ENCODE measurements at regions not wholly inside any gene's neighbourhood (a gene's known extent, or its start where the extent isn't known, plus 50 kb on each side); places are given as distances from the start of the nearest gene placed in this dataset.

DNA sequence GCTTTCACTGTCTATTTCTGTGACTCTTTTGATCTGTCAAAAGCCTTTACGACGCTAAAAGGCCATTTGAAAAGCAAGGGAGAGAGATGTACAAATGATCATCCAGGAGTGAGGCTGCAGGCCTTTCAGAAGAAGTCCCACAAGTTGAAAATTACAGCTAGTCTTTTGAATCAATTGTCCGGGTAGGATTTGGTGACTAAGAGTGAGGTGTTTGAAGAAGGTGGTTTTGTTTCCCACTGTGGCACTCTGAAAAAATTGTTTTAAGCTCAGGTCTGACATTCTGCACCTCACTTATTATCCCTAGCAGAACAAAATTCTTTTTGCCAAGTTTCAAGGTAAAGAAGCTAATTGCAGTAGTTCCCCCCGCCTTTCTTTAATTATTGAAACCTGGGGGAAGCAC, 50.8 kb upstream of the TMEM108 start:
- no peak for DNase-seq
- Histone ChIP-seq H3K4me3 (ENCODE audit: low read depth, low read length) (no peak overlapping the region), H3K27me3 (replicated peaks; ENCODE audit: control insufficient read depth, insufficient read depth, low read length) (no peaks in the 10 kb centered on the region; the same call in 1 of the 2 replicates), H3K36me3 (ENCODE audit: control insufficient read depth, insufficient read depth, low read length) (no peaks in the 10 kb centered on the region), H3K9me3 (no peaks in the 10 kb centered on the region), H3K4me1 (no peaks in the 10 kb centered on the region)
- Mint-ChIP-seq H3K27me3 (ENCODE audit: insufficient read depth, unreplicated experiment) (peaks cover 6% of the 10 kb centered on the region), H3K27ac (ENCODE audit: unreplicated experiment) (no peak overlapping the region), H3K4me3 (ENCODE audit: unreplicated experiment) (no peak overlapping the region), H3K9me3 (ENCODE audit: unreplicated experiment) (no peaks in the 10 kb centered on the region), H3K4me1 (ENCODE audit: low read depth, unreplicated experiment) (no peaks in the 10 kb centered on the region), H3K36me3 (ENCODE audit: insufficient read depth, unreplicated experiment) (no peaks in the 10 kb centered on the region)
- ChIA-PET POLR2A (no interaction called here), CTCF (no interaction called here)
- no TSS peak for BruUV-seq (replicated peaks)
- TF ChIP-seq CTCF (IDR thresholded peaks at IDR 0.05; ENCODE audit: insufficient read depth in 1 of 2, low read depth in 1 of 2, low read length in 1 of 2, severe bottlenecking in 1 of 2, unreplicated experiment in 1 of 2) = no peak
- intact Hi-C loops (cut with micrococcal nuclease; ENCODE audit: unreplicated experiment) = no loop called here

GRCh38 chr3:132984181-132984580, 54.0 kb upstream of the TMEM108 start:
- BruUV-seq (replicated peaks) = no TSS peak
- ChIA-PET CTCF (no interaction called here), POLR2A (no interaction called here)
- Histone ChIP-seq H3K9me3 (no peaks in the 10 kb centered on the region), H3K4me1 (no peaks in the 10 kb centered on the region), H3K36me3 (ENCODE audit: control insufficient read depth, insufficient read depth, low read length) (no peaks in the 10 kb centered on the region), H3K4me3 (ENCODE audit: low read depth, low read length) (no peak overlapping the region), H3K27me3 (replicated peaks; ENCODE audit: control insufficient read depth, insufficient read depth, low read length) (no peaks in the 10 kb centered on the region; the same call in 1 of the 2 replicates)
- TF ChIP-seq CTCF (IDR thresholded peaks at IDR 0.05; ENCODE audit: insufficient read depth in 1 of 2, low read depth in 1 of 2, low read length in 1 of 2, severe bottlenecking in 1 of 2, unreplicated experiment in 1 of 2) = no peak
- intact Hi-C loops (cut with micrococcal nuclease; ENCODE audit: unreplicated experiment) = no loop called here
- Mint-ChIP-seq H3K27ac (ENCODE audit: unreplicated experiment) (no peak overlapping the region), H3K36me3 (ENCODE audit: insufficient read depth, unreplicated experiment) (no peaks in the 10 kb centered on the region), H3K27me3 (ENCODE audit: insufficient read depth, unreplicated experiment) (peaks cover 6% of the 10 kb centered on the region), H3K4me1 (ENCODE audit: low read depth, unreplicated experiment) (no peaks in the 10 kb centered on the region), H3K9me3 (ENCODE audit: unreplicated experiment) (no peaks in the 10 kb centered on the region), H3K4me3 (ENCODE audit: unreplicated experiment) (no peak overlapping the region)
- DNase-seq = no peak

DNA sequence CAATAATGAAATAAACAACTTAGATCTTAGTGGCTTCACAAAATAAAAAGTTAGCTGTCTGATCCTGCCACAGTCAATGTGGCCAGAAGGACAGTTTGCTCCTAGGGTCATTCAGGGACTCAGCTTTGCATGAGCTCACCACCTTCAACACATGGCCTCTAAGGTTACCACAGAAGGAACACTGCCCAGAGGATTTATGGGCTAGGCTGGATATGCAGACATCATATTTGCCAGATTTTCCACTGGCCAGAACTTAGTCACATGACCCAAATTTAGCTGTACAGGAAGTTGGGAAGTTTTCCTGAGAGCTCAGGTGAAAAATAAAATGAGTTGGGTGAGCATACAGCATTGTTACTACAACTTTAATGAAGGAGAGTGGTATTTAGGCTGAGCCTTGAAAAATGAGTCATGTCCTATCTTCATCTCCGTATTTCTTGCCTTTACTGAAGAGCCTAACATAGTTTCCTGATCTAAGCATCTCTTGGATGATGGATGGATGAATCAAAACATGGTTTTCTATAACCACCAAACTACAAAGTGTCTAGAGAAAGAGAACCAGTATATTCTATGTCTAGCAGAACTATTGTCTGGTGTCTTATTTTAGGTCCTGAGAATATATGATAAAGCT, 54.9 kb upstream of the TMEM108 start:
- DNase-seq = no peak
- Histone ChIP-seq H3K9me3 (no peaks in the 10 kb centered on the region), H3K36me3 (ENCODE audit: control insufficient read depth, insufficient read depth, low read length) (no peaks in the 10 kb centered on the region), H3K4me1 (no peaks in the 10 kb centered on the region), H3K27me3 (replicated peaks; ENCODE audit: control insufficient read depth, insufficient read depth, low read length) (no peaks in the 10 kb centered on the region; the same call in 1 of the 2 replicates), H3K4me3 (ENCODE audit: low read depth, low read length) (no peak overlapping the region)
- Mint-ChIP-seq H3K4me1 (ENCODE audit: low read depth, unreplicated experiment) (no peaks in the 10 kb centered on the region), H3K27me3 (ENCODE audit: insufficient read depth, unreplicated experiment) (peaks cover 6% of the 10 kb centered on the region), H3K36me3 (ENCODE audit: insufficient read depth, unreplicated experiment) (no peaks in the 10 kb centered on the region), H3K9me3 (ENCODE audit: unreplicated experiment) (no peaks in the 10 kb centered on the region), H3K4me3 (ENCODE audit: unreplicated experiment) (no peak overlapping the region), H3K27ac (ENCODE audit: unreplicated experiment) (no peak overlapping the region)
- intact Hi-C loops (cut with micrococcal nuclease; ENCODE audit: unreplicated experiment) = no loop called here
- no peak for TF ChIP-seq CTCF (IDR thresholded peaks at IDR 0.05; ENCODE audit: insufficient read depth in 1 of 2, low read depth in 1 of 2, low read length in 1 of 2, severe bottlenecking in 1 of 2, unreplicated experiment in 1 of 2)
- CTCF ChIA-PET = no interaction called here
- BruUV-seq (replicated peaks) = no TSS peak
- POLR2A ChIA-PET = no interaction called here

Measured in Caco-2 (cell line).